SJCRH30 (cell line): ENCODE measurements at regions not wholly inside any gene's neighbourhood (a gene's known extent, or its start where the extent isn't known, plus 50 kb on each side); places are given as distances from the start of the nearest gene placed in this dataset.

Source experiments
- DNase-seq, 2 experiments: peaks; one replicate each; pipeline ENCODE4 v3.0.0-alpha.2; 2015 to 2020
- H3K27ac ChIP-seq: fragments of 250-450 bp; sonication (Bioruptor Pico); 2 replicates; pipeline ENCODE4 v1.5.1; 2020; ENCODE audit warnings: mild to moderate bottlenecking, moderate library complexity
- H3K27me3 ChIP-seq: fragments of 250-450 bp; sonication (Bioruptor Pico); 2 replicates; pipeline ENCODE4 v1.5.1; 2020; ENCODE audit warnings: mild to moderate bottlenecking, moderate library complexity
- H3K36me3 ChIP-seq: fragments of 250-450 bp; sonication (Bioruptor Pico); 2 replicates; pipeline ENCODE4 v1.5.1; 2020; ENCODE audit warnings: mild to moderate bottlenecking, moderate library complexity
- H3K4me1 ChIP-seq: fragments of 250-450 bp; sonication (Bioruptor Pico); 2 replicates; pipeline ENCODE4 v1.5.1; 2020; ENCODE audit warnings: mild to moderate bottlenecking, moderate library complexity
- H3K4me3 ChIP-seq: fragments of 250-450 bp; sonication (Bioruptor Pico); 2 replicates; pipeline ENCODE4 v1.5.1; 2020; ENCODE audit warnings: mild to moderate bottlenecking, moderate library complexity
- H3K9me3 ChIP-seq: fragments of 250-450 bp; sonication (Bioruptor Pico); replicated peaks from 2 replicates; pipeline ENCODE4 v1.5.1; 2020; ENCODE audit warnings: mild to moderate bottlenecking, moderate library complexity

DNA sequence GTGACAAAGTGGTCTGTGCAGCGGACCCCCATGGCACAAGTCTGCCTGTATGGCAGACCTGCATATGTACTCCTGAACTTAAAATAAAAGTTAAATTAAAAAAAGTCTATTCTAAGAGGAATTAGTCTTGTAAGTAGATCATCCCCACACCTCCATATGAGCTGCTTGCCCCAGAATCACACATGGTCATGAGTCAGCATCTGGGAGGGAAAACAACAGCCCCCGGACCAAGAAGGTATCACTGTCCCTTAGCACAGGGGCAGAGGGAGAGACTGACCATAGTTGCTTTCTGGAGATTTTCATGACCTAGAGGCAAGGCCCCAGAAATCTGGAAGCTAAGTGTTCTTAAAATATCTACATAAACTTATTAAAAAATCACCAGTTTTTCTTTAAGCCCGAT lies 86.6 kb upstream of the PDK4 start:
- Histone ChIP-seq H3K4me1 (0 out of 2 replicates have a peak, but pooled peaks cover 3% of the 10 kb centered on the region), H3K27me3 (no peaks in the 10 kb centered on the region), H3K27ac (no peak overlapping the region), H3K4me3 (no peak overlapping the region), H3K9me3 (no peaks in the 10 kb centered on the region), H3K36me3 (no peaks in the 10 kb centered on the region)
- no peak for DNase-seq

DNA sequence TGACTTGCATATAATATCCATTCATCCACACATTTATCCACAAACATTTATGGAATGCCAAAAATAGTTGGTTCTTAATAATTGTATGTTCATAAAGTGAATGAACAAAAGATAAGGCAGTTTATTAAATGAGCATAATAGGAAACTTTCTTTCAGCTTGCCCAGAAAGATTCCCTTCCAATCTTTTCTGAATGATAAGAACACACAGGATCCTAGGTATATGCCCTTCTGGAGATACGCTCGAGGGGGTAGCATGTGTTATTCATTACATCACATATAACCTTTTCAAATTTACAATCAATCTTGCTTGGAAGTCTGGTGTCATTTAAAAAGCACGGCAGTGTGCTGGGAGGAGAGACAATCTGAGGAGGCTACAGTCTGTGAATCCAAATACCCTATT lies 80.4 kb upstream of the PDK4 start:
- Histone ChIP-seq H3K27me3 (no peaks in the 10 kb centered on the region), H3K4me1 (no peaks in the 10 kb centered on the region), H3K27ac (no peak overlapping the region), H3K36me3 (no peaks in the 10 kb centered on the region), H3K4me3 (no peak overlapping the region), H3K9me3 (no peaks in the 10 kb centered on the region; the same call in 1 of the 2 replicates)
- DNase-seq: no peak

DNA sequence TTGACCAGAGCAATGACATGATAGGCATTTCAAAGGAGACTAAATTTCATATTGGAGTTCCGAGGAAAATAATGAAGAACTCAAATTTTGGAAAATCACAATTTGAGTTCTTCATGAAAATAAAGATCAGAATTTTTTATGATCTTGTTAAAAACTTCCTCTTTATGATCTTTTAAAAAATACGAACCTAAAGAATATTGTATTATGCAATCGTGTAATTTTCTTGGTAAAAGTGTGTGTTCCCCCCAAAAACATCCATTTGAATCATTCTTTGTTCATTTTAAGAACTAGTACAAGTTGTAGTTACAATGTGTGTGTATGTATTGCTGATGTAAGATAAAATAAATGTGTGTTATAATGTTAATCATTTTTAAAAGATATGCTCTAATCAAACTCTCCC lies 79.3 kb upstream of the PDK4 start:
- no peak overlapping the region for H3K27ac ChIP-seq
- H3K4me1 ChIP-seq: no peaks in the 10 kb centered on the region
- no peaks in the 10 kb centered on the region for H3K36me3 ChIP-seq
- no peaks in the 10 kb centered on the region; the same call in 1 of the 2 replicates for H3K9me3 ChIP-seq
- no peak overlapping the region for H3K4me3 ChIP-seq
- no peak for DNase-seq
- no peaks in the 10 kb centered on the region for H3K27me3 ChIP-seq

DNA sequence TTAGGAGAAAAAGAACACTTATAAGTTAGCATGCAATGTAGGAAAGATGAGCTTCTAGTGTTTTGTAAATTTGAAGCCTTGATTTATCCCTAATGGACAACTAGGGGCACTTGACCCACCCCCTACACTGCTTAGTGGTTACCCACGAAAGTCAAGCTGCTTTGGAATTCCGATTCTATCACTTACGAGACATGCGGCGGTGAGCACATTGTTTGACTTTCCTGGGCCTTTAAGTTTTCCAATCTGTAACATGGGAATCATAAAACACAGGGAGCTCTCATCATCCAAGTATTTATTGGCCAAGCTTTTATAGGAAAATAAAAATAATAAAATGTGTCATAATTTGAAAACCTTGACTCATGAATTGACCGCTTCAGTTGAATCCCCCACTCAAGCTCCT lies 78.7 kb upstream of the PDK4 start:
- no peaks in the 10 kb centered on the region for H3K27me3 ChIP-seq
- H3K27ac ChIP-seq: no peak overlapping the region
- no peaks in the 10 kb centered on the region for H3K4me1 ChIP-seq
- no peaks in the 10 kb centered on the region for H3K36me3 ChIP-seq
- DNase-seq: no peak
- H3K9me3 ChIP-seq: no peaks in the 10 kb centered on the region; the same call in 1 of the 2 replicates
- no peak overlapping the region for H3K4me3 ChIP-seq

DNA sequence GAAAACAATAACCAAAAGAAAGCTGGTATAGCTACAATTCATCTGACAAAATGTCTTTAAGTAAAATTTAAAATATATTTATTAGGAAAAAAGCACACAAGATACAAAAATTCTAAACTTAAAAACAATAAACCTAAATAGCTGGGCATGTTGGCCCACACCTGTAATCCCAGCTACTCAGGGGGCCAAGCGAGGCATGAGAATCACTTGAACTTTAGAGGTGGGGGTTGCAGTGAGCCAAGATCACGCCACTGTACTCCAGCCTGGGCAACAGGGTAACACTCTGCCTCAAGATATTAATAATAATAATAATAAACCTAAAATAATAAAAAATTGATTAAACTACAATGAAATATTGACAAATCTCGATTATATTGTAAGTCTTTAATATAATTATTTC lies 77.8 kb upstream of the PDK4 start:
- no peak for DNase-seq
- Histone ChIP-seq H3K9me3 (no peaks in the 10 kb centered on the region; the same call in 1 of the 2 replicates), H3K27me3 (no peaks in the 10 kb centered on the region), H3K4me1 (no peaks in the 10 kb centered on the region), H3K36me3 (no peaks in the 10 kb centered on the region), H3K27ac (no peak overlapping the region), H3K4me3 (no peak overlapping the region)

DNA sequence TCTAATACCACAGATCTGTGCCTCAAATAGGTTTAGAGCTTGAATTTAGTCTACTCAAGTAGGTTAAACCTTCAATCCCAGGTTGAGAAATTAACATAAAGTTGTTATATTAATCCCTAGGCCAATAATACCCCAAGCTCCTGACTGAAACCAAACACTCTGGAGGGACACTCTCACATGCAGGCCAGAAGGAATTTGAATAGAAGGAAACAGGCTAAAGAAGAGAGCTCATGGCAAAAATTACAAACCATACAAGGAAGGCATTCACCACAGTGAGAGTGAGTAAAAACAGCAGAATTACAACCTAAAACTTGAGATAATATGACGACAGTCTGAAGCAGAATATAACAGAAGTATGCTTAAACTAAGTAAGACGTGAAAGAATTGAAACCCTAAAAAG lies 76.1 kb upstream of the PDK4 start:
- Histone ChIP-seq H3K36me3 (no peaks in the 10 kb centered on the region), H3K27me3 (no peaks in the 10 kb centered on the region), H3K4me3 (no peak overlapping the region), H3K9me3 (no peaks in the 10 kb centered on the region; the same call in 1 of the 2 replicates), H3K27ac (no peak overlapping the region), H3K4me1 (no peaks in the 10 kb centered on the region)
- no peak for DNase-seq

DNA sequence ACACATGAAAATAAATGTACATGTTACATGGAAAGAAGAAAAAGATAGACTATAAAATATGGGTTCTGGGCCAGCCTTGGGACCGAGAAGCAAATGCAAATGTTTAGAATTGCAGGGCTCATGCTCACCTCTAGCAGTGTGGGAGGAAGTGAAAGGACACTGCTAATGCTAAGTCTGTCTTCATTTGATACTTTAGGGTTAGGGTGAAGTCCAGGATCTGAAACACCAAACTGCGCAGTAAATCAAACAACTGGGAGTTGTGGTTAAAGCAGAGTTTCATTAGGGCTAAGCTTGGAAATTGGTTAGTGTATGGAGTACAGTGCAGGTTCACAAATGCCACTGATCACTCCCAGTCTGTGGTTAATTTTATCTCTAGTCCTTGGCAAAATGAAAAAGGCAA lies 73.2 kb upstream of the PDK4 start:
- no peak overlapping the region for H3K27ac ChIP-seq
- no peaks in the 10 kb centered on the region for H3K27me3 ChIP-seq
- no peak for DNase-seq
- no peaks in the 10 kb centered on the region for H3K4me1 ChIP-seq
- no peaks in the 10 kb centered on the region for H3K9me3 ChIP-seq
- no peaks in the 10 kb centered on the region for H3K36me3 ChIP-seq
- no peak overlapping the region for H3K4me3 ChIP-seq

DNA sequence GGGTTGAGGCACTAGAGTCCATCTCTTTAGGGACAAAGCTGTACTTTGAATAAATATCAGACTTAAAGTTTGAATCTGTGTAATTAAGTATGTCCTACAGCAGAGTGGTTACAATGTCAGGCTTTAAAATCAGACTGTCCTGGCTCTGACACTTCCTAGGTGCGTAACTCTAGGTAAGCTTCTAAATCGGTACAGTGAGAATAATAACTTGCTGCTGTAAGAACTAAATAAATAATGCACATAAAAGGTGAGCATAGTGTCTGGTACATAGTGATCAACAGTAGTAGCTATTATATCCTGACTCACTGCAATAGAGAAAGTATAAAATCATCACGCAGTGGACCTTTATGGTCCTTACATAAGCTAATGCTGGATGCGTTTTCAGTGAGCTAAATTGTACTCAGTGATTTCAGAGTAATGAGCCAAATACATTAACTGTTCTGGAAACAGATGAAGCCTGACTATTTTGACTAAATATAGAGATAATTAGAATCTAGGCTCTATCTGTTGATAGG lies 72.2 kb upstream of the PDK4 start:
- no peak overlapping the region for H3K27ac ChIP-seq
- no peaks in the 10 kb centered on the region for H3K36me3 ChIP-seq
- no peaks in the 10 kb centered on the region for H3K9me3 ChIP-seq
- no peak overlapping the region for H3K4me3 ChIP-seq
- no peak for DNase-seq
- H3K4me1 ChIP-seq: no peaks in the 10 kb centered on the region
- H3K27me3 ChIP-seq: no peaks in the 10 kb centered on the region

DNA sequence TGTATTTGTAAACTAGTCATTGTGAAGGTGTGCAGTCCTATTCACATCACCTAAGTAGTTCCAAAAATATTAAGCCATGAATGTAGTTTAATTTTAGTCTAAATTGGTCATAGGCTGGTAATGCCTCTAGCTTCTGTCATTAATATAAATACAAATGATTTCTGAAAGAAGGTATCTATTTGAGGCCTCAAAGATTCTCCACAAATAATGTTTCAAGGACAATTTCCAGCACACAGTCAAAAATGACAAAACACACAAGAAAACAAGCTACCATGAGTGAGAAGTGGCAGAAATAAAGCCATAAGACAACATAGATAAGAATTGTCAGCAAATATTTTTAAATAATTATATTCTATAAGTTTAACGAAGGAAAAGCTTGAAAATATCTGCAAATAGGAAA lies 66.7 kb upstream of the PDK4 start:
- no peaks in the 10 kb centered on the region for H3K4me1 ChIP-seq
- no peak overlapping the region for H3K4me3 ChIP-seq
- H3K36me3 ChIP-seq: no peaks in the 10 kb centered on the region
- H3K27ac ChIP-seq: no peak overlapping the region
- H3K27me3 ChIP-seq: no peaks in the 10 kb centered on the region
- no peak for DNase-seq
- H3K9me3 ChIP-seq: 0 out of 2 replicates have a peak, but pooled peaks cover 3% of the 10 kb centered on the region

DNA sequence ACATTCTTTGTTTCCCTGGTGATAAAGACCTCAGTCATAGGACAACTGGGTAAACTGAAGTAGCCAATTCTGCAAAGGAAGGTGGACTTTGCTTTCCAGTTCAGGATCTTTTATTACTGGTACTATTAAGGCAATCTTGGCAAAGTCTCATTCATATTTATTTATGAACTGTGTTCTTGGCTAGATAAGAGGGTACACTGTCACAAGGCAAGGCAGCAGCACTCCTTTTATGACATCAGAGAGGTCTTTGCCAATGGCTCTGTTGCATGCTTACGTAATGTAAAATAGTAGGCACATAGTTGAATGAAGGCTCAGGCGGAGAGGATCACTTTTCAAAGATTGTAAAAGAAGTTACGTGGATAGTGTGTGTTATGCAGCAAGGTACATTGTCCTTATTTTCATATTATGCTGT lies 63.7 kb upstream of the PDK4 start:
- Histone ChIP-seq H3K27ac (no peak overlapping the region), H3K27me3 (no peaks in the 10 kb centered on the region), H3K9me3 (0 out of 2 replicates have a peak, but pooled peaks cover 3% of the 10 kb centered on the region), H3K4me3 (no peak overlapping the region), H3K36me3 (no peaks in the 10 kb centered on the region), H3K4me1 (no peaks in the 10 kb centered on the region)
- DNase-seq: no peak

DNA sequence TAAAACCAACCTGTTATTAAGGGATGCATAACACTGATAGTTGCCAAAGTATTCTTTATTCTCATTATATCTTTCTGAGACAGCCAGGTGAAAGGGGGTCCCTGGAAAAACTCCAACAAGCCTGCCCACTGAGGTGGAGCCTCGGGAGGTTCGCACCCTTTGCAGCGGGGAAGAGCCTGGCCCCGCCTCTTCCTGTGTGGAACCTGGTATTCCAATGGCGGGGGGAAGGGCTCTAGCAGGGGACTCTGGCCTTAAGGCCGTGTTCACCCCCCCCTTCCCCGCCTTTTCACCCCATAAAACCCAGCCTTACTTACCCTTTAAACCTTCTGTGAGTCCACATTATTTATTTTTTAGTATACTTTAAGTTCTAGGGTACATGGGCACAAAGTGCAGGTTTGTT lies 62.4 kb upstream of the PDK4 start:
- Histone ChIP-seq H3K9me3 (0 out of 2 replicates have a peak, but pooled peaks cover 3% of the 10 kb centered on the region), H3K4me3 (no peak overlapping the region), H3K27ac (no peak overlapping the region), H3K4me1 (no peaks in the 10 kb centered on the region), H3K36me3 (no peaks in the 10 kb centered on the region), H3K27me3 (no peaks in the 10 kb centered on the region)
- DNase-seq: no peak

DNA sequence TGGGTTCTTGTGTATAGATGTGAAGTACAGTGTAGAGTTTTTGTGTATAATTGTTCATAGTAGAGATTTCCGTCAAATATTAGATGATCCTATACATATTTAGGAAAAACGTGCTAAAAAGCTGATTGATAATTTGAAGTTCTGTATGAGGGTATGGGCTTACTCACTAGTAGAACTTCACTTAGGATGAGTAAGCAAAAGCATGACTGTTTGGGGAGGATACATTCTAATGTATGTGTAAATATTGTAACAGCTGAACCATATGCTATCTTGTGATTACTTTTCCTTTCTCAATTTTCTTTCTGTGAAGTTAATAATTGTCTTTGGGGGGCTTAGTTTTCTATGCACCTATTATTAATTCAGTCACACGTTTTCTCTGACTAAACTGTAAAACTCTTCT lies 53.2 kb upstream of the PDK4 start:
- H3K9me3 ChIP-seq: no peaks in the 10 kb centered on the region
- H3K27ac ChIP-seq: no peak overlapping the region
- H3K4me3 ChIP-seq: no peak overlapping the region
- no peaks in the 10 kb centered on the region for H3K36me3 ChIP-seq
- no peak for DNase-seq
- H3K4me1 ChIP-seq: no peaks in the 10 kb centered on the region
- H3K27me3 ChIP-seq: no peaks in the 10 kb centered on the region

DNA sequence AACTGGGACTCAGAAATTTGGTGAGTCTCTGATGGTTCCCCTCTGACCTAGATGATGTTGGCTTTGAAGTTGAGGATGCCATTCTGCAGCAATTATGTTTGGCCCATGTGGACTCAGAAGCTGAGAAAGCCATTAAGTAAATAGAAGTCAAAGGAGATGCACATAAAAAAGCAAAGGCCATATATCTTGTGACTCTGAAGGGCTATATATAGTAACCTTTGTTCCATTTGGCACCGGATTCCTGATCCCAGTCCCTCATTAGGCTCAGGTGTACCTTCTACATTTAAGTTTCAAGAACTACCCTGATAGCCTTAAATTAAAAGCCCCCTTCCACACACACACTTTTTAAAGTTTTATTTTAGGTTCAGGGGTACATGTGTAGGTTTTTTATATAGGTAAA lies 50.0 kb upstream of the PDK4 start:
- Histone ChIP-seq H3K4me1 (no peaks in the 10 kb centered on the region), H3K9me3 (0 out of 2 replicates have a peak, but pooled peaks cover 6% of the 10 kb centered on the region), H3K27ac (no peak overlapping the region), H3K36me3 (no peaks in the 10 kb centered on the region), H3K27me3 (peaks cover 4% of the 10 kb centered on the region; the same call in 1 of the 2 replicates), H3K4me3 (no peak overlapping the region)
- no peak for DNase-seq
